PC-3 (cell line): ENCODE measurements at regions not wholly inside any gene's neighbourhood (a gene's known extent, or its start where the extent isn't known, plus 50 kb on each side); places are given as distances from the start of the nearest gene placed in this dataset.

Experiments used
- EZH2 ChIP-seq: fragments of 300-600 bp; sonication (generic); IDR thresholded peaks from one replicate; pipeline ENCODE4 v1.6.1; 2017; ENCODE audit warnings: antibody characterized with exemption, mild to moderate bottlenecking, low read length; ENCODE audit not compliant: unreplicated experiment
- EZH2phosphoT487 ChIP-seq: fragments of 300-600 bp; sonication (generic); IDR thresholded peaks from 2 replicates; pipeline ENCODE4 v1.6.1; 2018; ENCODE audit warnings: mild to moderate bottlenecking, antibody characterized with exemption, low read length, borderline replicate concordance
- TF ChIP-seq, protein P1 (sequence below): fragments of 300-600 bp; sonication (generic); conservative IDR thresholded peaks from 2 replicates; pipeline ENCODE4 v1.5.1; 2017; ENCODE audit warnings: antibody characterized with exemption, low read depth, mild to moderate bottlenecking, low read length

DNA sequence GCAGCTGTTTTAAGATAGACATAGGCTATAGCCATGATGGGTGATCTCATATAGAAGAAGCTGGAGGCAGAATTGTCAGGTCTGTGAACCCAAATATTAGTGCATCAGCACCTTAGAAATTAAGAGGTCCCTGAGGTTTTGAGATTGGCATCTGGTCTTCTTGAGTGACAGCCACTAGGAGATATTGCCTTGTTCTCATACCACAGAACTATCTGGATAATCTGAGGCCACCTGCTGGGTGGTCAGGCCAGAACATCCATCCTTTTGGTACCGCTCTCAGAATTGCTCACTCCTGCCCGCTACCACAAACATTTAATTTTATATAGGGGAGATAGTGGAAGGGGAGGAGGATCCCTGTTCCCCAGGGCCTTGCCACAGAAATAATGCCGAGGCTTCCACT lies 210.6 kb upstream of the ZPLD1 start:
- TF ChIP-seq EZH2: no peak
- TF ChIP-seq, protein P1, sequence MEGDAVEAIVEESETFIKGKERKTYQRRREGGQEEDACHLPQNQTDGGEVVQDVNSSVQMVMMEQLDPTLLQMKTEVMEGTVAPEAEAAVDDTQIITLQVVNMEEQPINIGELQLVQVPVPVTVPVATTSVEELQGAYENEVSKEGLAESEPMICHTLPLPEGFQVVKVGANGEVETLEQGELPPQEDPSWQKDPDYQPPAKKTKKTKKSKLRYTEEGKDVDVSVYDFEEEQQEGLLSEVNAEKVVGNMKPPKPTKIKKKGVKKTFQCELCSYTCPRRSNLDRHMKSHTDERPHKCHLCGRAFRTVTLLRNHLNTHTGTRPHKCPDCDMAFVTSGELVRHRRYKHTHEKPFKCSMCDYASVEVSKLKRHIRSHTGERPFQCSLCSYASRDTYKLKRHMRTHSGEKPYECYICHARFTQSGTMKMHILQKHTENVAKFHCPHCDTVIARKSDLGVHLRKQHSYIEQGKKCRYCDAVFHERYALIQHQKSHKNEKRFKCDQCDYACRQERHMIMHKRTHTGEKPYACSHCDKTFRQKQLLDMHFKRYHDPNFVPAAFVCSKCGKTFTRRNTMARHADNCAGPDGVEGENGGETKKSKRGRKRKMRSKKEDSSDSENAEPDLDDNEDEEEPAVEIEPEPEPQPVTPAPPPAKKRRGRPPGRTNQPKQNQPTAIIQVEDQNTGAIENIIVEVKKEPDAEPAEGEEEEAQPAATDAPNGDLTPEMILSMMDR: peak; percentile 81
- TF ChIP-seq EZH2phosphoT487: no peak
